NCI-H446 treated with DMSO at 0.1 percent for 48 hours (cell line): ENCODE measurements at regions not wholly inside any gene's neighbourhood (a gene's known extent, or its start where the extent isn't known, plus 50 kb on each side); places are given as distances from the start of the nearest gene placed in this dataset.
"Not testable (repeated sequence)": the region's sequence is repeated elsewhere in the genome, so short reads cannot be mapped to it uniquely, and the experiment has no call there.

Experiments
- DNase-seq: peaks from one replicate; lab custom pipeline; 2025; lab: John Stamatoyannopoulos, UW

DNA sequence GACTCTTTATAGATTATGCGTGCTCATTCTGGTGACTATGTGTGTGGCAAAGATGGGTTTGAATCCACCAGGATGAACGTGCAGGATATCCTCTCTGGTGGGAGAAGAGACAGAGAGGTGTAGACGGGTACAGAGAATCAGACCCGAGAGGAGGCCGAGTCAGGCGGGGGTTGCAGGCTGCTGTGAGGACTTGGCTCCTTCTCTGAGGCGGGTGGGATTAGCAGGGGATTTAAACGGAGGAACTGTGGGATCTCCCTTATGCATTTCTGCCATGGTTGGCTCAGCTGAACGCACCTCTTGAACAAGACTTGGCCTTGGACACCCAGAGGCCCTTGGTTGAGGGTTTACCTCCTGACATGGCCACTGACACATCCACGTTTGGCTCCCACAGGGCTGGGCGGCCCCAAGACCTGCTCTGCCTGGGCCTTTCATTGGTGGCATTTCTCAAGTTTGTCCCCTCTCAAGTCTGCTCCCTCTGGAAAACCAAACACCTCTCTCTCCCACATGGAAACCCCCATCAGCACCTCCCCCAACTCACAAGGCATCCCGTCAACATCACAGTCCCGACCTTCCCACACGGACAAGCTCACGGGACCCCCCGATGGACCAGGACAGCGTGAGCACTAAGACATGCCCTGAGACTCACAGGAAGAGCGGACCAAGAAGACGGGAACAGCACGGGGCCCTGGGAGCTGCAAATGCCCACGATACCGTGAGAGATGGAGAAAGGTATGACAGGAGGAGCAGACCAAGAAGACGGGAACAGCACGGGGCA is 158.3 kb downstream of the RTP5 start:
- no peak for DNase-seq

- DNase-seq: no peak
Measured at GRCh38 chr2:242029422-242030225, 160.1 kb downstream of the RTP5 start.

DNA sequence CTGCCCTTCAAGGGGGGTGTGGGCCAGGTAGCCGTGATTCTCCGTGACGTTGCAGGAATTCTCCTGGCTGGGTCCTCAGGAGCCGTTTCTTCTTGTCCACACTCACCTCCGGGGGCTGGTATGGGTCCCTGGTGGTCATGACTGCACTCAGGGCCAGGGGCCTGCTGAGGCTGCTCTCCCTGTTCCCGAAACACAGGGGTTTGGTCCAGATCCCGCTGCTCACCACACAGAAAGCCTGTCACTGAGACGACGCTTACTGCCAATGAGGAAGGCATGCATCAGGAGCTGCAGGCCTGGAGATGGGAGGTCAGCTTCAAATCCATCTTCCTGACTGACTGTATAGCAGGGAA is 160.7 kb downstream of the RTP5 start:
- DNase-seq: no peak

- DNase-seq: no peak
Measured at GRCh38 chr2:242030858-242031257, 161.3 kb downstream of the RTP5 start.

GRCh38 chr2:242031481-242032019 is 162.0 kb downstream of the RTP5 start:
- DNase-seq: no peak

DNA sequence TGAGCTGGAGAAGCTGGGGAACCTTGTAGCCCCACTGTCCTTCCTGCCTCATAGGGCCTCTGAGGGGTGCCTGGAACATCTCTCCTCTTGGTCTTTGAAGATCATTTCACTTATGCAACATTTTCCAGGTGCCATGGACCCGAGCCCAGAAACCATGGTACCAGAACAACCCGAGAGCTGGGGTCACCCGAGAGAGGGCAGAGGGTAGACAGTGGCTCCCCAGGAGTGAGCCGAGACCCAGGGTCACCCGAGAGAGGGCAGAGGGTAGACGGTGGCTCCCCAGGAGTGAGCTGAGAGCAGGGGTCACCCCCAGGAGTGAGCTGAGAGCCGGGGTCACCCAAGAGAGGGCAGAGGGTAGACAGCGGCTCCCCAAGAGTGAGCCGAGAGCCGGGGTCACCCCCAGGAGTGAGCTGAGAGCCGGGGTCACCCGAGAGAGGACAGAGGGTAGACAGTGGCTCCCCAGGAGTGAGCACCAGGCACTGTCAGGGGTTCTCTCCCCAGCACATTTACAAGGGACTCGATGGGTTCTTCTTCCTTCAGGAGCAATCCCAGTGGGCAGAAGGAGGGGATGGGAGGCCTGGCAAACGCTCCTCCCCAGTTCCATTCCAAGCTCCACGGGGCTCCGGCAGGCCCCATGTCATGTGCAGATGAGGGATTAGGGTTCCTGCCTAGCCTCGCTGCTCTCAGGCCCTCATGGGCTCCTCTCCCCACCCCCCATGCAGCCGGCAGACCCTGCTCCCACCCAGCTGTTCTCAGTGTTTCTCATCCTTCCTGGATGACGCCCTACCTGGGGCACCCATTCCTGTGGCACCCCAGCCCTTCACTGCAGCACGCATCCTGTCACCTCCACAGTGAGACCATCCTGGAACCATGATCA is 163.5 kb downstream of the RTP5 start:
- DNase-seq: no peak

DNA sequence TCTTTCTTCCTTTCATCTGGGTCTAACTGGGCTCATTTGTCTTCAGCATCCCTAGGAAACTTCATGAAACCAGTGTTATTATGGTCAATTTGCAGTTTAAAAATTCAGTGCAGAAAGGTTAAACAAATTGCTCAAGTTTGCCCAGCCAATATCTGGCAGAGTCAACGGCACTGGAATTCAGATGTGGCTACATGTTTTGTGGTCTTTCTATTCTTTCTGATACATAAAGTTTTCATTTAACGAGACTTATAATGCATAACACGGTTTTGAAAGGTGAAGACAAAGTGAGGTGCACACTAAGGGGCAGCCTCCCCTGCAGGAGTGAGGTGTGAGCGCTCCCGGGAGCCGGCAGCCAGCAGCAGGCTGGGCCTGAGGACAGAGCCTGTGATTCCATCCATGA is 164.6 kb downstream of the RTP5 start:
- no peak for DNase-seq

DNA sequence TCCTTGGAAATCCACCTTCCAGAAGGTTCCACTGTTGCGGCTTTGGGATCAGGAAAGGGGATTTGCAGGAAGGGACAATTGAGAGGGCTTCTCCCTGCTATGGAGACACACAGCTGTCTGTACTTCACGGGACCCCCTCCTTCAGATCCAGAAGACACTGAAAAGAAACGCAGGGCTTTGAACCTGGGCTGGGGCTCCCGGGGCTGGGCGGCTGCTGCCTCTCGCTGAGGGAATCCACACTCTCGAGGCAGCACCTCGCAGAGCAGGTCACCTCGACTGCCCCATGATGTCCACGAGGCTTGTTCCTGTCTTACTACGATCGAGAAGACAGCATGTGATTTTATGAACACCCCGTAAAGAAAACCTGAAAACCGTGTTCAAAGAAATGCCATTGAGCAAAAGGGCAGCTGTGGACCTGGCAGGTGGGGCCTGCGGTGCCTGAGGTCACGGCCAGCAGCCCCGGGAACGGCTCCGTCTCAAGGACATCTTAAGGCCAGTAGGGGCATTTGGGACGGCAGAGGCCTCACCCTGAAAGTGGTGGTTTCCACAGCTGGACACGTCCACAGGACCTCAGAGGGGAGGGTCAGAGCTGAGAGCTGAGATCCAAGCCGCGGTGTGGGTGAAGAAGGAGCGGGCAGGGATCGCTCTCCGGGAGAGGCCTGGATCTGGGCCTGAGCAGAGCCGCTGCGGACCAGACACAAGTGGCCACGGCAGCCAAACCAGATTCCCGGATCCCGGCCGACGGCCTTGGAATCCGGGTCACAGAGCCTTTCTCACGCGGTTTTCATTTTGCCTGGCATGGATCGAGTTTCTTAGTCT is 165.7 kb downstream of the RTP5 start:
- DNase-seq: no peak

DNA sequence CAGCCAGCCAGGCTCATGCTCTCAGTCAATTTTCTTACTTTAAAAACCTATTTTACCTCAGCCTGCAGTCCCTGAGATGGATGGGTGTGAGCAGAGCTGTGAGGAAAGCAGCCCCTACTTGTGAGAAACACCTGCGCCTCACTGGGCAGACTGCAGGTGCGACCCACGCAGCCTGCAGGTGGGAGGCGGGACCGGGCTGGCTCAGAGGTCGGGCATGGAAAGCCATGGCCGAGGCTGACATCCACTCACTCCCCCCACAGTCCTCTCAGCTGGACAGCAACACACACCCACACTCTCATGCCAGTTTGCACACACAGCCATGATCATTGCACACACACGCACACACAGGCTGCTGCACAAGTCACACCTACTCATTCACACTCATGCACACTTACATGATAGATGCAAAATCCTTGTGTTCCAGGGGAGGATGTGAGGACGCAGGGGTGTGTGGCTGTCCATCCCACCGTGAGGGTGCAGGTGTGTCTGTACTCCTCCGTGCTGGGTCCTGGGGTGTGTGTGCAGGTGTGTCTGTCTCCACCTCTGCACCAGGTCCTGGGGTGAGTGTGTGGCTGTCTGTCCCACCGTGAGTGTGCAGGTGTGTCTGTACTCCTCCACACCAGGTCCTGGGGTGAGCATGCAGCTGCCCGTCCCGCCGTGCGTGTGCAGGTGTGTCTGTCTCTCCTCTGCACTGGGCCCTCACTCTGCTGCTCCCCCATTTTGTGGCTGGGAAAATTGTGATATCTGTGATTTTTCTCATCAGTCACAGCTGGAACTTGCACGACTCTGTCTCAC is 166.5 kb downstream of the RTP5 start:
- no peak for DNase-seq

- DNase-seq: no peak
Measured at GRCh38 chr2:242036653-242036950, 167.1 kb downstream of the RTP5 start.

DNA sequence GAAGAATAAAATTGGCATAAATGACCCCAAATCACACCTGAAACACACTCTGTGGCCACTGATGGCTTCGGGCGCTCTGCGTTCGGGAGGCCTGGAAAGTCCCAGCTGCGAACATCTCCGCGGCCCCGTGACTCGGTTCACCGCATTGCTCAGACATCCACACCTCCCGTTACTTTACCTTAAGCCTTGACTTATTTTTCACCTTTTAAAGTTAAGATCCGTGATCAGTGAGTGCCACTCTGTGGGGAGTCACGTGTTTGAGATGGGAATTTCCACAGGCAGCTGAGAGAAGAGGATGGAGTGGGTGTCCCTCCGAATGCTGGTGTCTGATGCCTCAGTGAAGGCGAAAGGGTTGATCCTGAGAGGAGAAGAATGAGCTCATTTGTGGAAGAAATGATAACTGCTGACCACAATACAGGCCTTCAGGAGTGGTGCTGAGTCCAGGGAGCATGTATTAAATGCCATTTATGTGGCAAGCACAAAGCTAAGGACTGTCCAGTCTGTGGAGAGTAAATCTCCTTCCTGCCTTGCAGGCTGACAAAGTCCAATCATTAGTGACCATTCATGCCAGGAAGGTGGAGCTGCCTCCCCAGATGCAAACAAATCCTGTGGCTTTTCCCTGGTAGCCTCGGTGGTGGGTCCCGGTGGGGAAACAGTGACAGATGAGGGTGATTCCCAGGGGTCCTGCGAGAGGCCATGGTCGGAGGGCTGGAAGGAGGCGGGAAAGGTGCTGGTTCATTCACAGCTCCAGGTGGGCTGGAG is 168.8 kb downstream of the RTP5 start:
- DNase-seq: no peak

- no peak for DNase-seq
Measured at GRCh38 chr2:242038928-242039341, 169.4 kb downstream of the RTP5 start.

- no peak for DNase-seq
Measured at GRCh38 chr2:242040303-242040655, 170.8 kb downstream of the RTP5 start.

DNA sequence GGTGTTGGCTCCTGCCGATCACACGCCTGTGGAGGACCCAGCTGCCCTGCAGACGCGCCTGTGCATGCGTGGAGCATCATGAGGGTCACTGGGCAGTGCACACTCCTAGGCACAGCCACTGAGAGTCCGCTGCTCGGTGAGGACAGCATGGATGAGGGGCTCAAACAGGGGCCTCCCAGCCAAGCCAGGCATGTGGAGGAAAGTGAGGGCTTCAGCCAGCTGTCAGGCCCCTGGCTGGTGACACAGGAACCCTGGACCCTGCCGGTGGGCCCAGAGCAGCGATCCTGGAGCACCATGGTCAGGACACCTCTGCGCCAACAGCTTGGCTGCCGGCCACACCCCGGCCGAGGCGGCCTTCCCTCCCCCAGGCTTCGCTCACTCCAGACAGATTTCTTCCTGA is 171.2 kb downstream of the RTP5 start:
- DNase-seq: no peak

DNA sequence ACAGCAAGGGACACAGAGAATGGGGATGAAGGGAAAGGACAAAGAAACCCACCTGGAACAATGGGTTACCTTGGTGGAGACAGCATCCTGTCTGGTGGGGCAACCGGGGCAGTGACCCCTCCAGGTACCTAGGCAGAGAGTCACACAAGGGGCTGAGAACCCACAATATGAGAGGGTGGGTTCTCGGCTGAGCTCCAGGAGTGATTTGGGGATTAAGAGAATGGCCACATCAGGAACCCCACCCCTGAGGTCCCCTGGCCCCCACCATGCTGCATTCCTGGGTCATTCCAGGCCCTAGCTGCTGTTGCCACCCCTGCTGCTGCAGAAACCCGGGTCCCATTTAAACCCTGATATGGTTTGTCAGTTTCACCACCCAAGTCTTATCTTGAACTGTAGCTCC is 172.3 kb downstream of the RTP5 start:
- DNase-seq: no peak

DNA sequence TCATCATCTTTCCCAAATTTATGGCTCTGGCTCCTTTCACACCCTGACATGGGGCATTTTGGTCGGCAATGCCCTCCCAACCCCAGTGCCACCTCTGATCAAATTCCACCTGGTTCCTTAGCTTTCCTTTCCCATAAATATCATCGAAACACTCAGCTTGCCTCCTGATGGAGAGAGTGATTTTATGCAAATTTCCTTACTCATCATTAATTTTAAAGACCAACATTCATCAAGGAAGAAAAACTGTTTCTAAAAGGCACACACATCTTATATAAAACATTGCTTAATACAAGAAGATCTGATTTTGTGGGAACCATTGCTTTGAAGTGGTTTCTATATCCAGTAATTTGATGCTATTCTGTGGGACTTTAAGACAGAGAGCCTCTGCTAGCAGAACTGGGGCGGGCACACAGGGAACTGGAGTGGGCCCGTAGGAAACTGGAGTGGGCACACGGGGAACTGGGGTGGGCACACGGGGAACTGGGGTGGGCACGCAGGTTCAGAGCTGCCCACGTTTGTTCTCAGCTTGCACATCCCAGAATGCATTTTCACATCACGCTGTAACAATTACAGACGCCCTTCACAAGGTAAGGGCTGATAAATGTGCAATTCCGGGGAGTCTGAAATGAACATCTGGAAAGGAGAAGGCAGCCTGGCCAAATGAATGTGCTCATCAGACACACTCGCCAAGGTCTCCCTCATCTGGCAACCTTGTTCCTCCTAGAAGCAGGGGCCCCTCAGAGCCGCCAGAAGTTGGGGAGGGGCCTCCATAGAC is 174.2 kb downstream of the RTP5 start:
- DNase-seq: no peak

GRCh38 chr2:242044313-242044590 is 174.7 kb downstream of the RTP5 start:
- DNase-seq: no peak

DNA sequence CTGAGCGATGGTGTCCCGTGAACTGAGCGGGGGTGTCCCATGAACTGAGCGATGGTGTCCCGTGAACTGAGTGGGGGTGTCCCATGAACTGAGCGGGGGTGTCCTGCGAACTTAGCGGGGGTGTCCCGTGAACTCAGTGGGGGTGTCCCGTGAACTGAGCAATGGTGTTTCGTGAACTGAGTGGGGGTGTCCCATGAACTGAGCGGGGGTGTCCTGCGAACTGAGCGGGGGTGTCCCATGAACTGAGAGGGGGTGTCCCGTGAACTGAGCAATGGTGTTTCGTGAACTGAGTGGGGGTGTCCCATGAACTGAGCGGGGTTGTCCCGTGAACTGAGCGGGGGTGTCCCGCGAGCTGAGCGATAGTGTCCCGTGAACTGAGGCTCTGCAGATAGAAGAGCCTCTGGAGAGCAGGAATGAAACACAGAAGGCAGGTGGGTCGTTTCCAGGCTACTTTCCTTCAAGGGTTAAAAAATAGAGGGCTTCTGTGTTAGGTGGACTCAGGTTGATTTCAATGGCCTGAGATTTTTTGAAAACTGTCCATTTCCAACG is 176.1 kb downstream of the RTP5 start:
- not testable (repeated sequence) for DNase-seq

DNA sequence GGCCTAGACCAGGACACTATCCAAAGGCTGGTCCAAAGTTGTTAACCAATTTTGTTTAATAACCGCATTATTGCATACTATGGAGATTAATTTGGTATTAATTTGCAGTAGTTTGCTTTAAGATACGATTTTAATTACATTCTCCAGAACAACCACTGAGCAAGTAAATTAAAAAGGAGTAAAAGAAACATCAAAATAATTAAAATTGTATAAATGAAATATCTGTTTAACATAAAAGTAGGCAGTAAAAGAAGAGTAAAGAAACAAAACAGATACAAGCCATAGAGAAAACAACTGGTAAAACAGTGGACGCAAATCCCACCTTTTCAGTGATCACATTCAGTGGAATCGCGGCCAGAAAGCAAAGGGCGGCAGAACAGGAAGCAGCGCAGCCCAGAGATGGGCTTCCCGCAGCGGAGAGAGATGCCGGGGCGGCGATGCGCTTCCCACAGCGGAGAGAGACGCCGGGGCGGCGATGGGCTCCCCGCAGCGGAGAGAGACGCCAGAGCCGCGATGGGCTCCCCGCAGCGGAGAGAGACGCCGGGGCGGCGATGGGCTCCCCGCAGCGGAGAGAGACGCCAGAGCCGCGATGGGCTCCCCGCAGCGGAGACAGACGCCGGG is 176.8 kb downstream of the RTP5 start:
- no peak for DNase-seq
